CD14-positive monocyte (primary cell): ENCODE measurements at regions not wholly inside any gene's neighbourhood (a gene's known extent, or its start where the extent isn't known, plus 50 kb on each side); places are given as distances from the start of the nearest gene placed in this dataset.

Experiments
- DNase-seq, 3 donors: peaks; one replicate each; pipeline ENCODE4 v3.0.0-alpha.2; 2011 to 2022
- H2AFZ ChIP-seq: 2 replicates; pipeline ENCODE4 v1.6.0; 2012; ENCODE audit warnings: mild to moderate bottlenecking, low read depth, low read length, inconsistent platforms; ENCODE audit not compliant: insufficient read depth, poor library complexity, severe bottlenecking
- H3K27ac ChIP-seq, 2 donors: 1 replicate in 1 of 2; 2 replicates in 1 of 2; pipeline ENCODE4 v1.5.1; 2012 to 2013; ENCODE audit warnings: low read length in 2 of 2, control low read depth in 1 of 2, inconsistent platforms in 1 of 2, low read depth in 1 of 2, mild to moderate bottlenecking in 1 of 2
- H3K27me3 ChIP-seq, 2 donors: one replicate each; pipeline versions ENCODE4 v1.6.0 to v1.6.1; 2011 to 2013; ENCODE audit warnings: low read length in 2 of 2; ENCODE audit not compliant: control insufficient read depth in 2 of 2, insufficient read depth in 2 of 2
- H3K36me3 ChIP-seq, 2 donors: replicated peaks in 1 of 2; 1 replicate in 1 of 2; 2 replicates in 1 of 2; pipeline versions ENCODE4 v1.5.1 to v1.6.1; 2012 to 2013; ENCODE audit warnings: low read length in 2 of 2, control low read depth in 1 of 2, inconsistent platforms in 1 of 2, mild to moderate bottlenecking in 1 of 2; ENCODE audit not compliant: insufficient read depth in 2 of 2, control insufficient read depth in 1 of 2
- H3K4me1 ChIP-seq, 2 donors: 1 replicate in 1 of 2; 2 replicates in 1 of 2; pipeline versions ENCODE4 v1.5.1 to v1.6.1; 2012 to 2013; ENCODE audit warnings: low read length in 2 of 2, control low read depth in 1 of 2, inconsistent platforms in 1 of 2, mild to moderate bottlenecking in 1 of 2, moderate library complexity in 1 of 2; ENCODE audit not compliant: insufficient read depth in 2 of 2, control insufficient read depth in 1 of 2
- H3K4me2 ChIP-seq: replicated peaks from 2 replicates; pipeline ENCODE3; 2012; ENCODE audit warnings: low read length, moderate library complexity, mild to moderate bottlenecking; ENCODE audit not compliant: poor library complexity, severe bottlenecking; ENCODE audit errors: extremely low read depth
- H3K4me3 ChIP-seq, 3 experiments: fragments of 200-600 bp in 1 of 3; sonication (generic) in 1 of 3; replicated peaks in 1 of 3; 1 replicate in 2 of 3; 2 replicates in 1 of 3; pipeline ENCODE4 v1.5.1; 2011 to 2013; ENCODE audit warnings: low read length in 3 of 3, mild to moderate bottlenecking in 3 of 3, control low read depth in 2 of 3, low read depth in 2 of 3, inconsistent platforms in 1 of 3, moderate library complexity in 1 of 3
- H3K79me2 ChIP-seq: 2 replicates; pipeline ENCODE4 v1.6.0; 2012; ENCODE audit warnings: mild to moderate bottlenecking, control low read depth, inconsistent platforms, low read length, moderate library complexity; ENCODE audit not compliant: insufficient read depth
- H3K9ac ChIP-seq: 2 replicates; pipeline ENCODE4 v1.6.0; 2017; ENCODE audit warnings: low read length, mild to moderate bottlenecking; ENCODE audit not compliant: insufficient read depth, poor library complexity, severe bottlenecking
- H3K9me3 ChIP-seq, 2 donors: replicated peaks in 1 of 2; 1 replicate in 1 of 2; 2 replicates in 1 of 2; pipeline versions ENCODE4 v1.5.1 to v1.6.1; 2012 to 2013; ENCODE audit warnings: low read length in 2 of 2, control low read depth in 1 of 2; ENCODE audit not compliant: control insufficient read depth in 1 of 2, insufficient read depth in 1 of 2
- H4K20me1 ChIP-seq: 2 replicates; pipeline ENCODE4 v1.6.0; 2012; ENCODE audit warnings: mild to moderate bottlenecking, low read length, control low read depth, moderate library complexity; ENCODE audit not compliant: insufficient read depth
- H3K27ac Mint-ChIP-seq, 7 donors: one replicate each; pipeline ENCODE4 v1.8.0; 2020; ENCODE audit warnings: mild to moderate bottlenecking in 7 of 7, mixed read lengths in 7 of 7, moderate library complexity in 6 of 7, inconsistent platforms in 2 of 7
- H3K27me3 Mint-ChIP-seq, 3 donors: one replicate each; pipeline ENCODE4 v1.8.0; 2021 to 2022; ENCODE audit warnings: low read depth in 3 of 3, mild to moderate bottlenecking in 3 of 3, mixed read lengths in 3 of 3, moderate library complexity in 3 of 3, inconsistent platforms in 1 of 3
- H3K36me3 Mint-ChIP-seq, 2 donors: one replicate each; pipeline ENCODE4 v1.8.0; 2020; ENCODE audit warnings: mixed read lengths in 2 of 2, inconsistent platforms in 1 of 2, mild to moderate bottlenecking in 1 of 2
- H3K4me1 Mint-ChIP-seq: one replicate; pipeline ENCODE4 v1.8.0; 2020; ENCODE audit warnings: mild to moderate bottlenecking, mixed read lengths
- H3K4me3 Mint-ChIP-seq, 2 donors: one replicate each; pipeline ENCODE4 v1.8.0; 2020; ENCODE audit warnings: mild to moderate bottlenecking in 2 of 2, mixed read lengths in 2 of 2, moderate library complexity in 1 of 2
- H3K9me3 Mint-ChIP-seq, 7 donors: one replicate each; pipeline ENCODE4 v1.8.0; 2020 to 2022; ENCODE audit warnings: mixed read lengths in 7 of 7, mild to moderate bottlenecking in 6 of 7, moderate library complexity in 6 of 7, inconsistent platforms in 2 of 7
- CTCF ChIP-seq: fragments of 200-600 bp; IDR thresholded peaks from one replicate; pipeline ENCODE4 v1.8.0; 2022; ENCODE audit warnings: antibody characterized with exemption, mild to moderate bottlenecking
- WGBS: methylation state at CpG from one replicate; pipeline ENCODE4 v1.1.5; 2013; ENCODE audit warnings: missing lambda C conversion rate; ENCODE audit not compliant: insufficient coverage; 5-methylcytosine and 5-hydroxymethylcytosine counted together
- intact Hi-C, 2 donors: fragments of 100-400 bp; cut with micrococcal nuclease; formaldehyde crosslinking; loops; one replicate each; pipeline versions ENCODE4 v1.15.0 to v1.15.1; 2023

DNA sequence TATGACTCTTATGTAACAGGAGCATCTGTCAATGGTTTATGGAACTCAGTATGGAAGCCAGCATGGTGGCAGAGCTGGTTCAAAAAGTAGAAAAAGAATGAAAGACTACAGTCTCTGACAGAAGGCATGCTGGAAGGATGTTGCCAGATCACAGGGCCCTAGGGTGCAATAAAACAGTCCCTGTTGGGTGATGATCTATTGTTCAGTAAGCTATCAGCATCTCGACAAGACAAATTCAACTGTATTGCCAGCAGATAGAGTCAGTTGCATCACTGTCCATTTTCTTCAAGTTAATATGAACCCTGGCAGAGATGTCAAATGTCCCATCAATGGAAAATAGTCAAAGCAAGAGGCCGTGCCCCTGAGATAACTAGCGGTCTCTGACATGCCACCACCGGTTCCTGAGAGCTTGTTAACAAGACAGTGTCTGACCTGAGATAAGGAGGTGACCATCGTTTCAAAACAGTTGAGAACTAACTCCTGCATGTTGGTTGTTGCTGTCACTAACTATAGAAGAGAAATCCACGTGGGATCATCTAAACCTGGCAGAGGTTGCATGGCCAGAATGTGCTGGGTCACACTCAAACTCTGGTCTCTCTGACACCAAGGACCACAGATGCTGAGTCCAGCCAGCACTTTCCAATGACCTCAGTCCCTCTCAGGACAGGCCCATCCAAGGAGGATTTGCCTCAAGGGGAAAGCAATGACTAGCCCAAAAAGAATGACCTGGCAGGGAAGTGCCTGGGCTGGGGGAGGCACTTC, 125.9 kb downstream of the RIPK4 start:
- WGBS = 91% methylated on average over 5 of the region's 6 CpGs
- TF ChIP-seq CTCF = no peak
- Mint-ChIP-seq H3K4me1 (peaks cover 9% of the 10 kb centered on the region), H3K27ac (no peak overlapping the region), H3K27me3 (peaks cover 26 to 35% (median 34%) of the 10 kb centered on the region in 3 donors), H3K4me3 (no peak overlapping the region), H3K36me3 (no peaks in the 10 kb centered on the region), H3K9me3 (peaks cover 0 to 11% (median 5%) of the 10 kb centered on the region in 7 donors)
- peaks cover 0 to 5% of the 10 kb centered on the region in 2 donors for H3K9me3 ChIP-seq
- no peak overlapping the region for H3K9ac ChIP-seq
- H2AFZ ChIP-seq = no peak overlapping the region
- H3K4me2 ChIP-seq = no peak overlapping the region
- H3K36me3 ChIP-seq = no peaks in the 10 kb centered on the region
- no peaks in the 10 kb centered on the region for H3K4me1 ChIP-seq
- intact Hi-C loops = no loop called here
- H3K4me3 ChIP-seq = no peak overlapping the region
- H3K27ac ChIP-seq = no peak overlapping the region
- no peak for DNase-seq
- peaks cover 9 to 17% of the 10 kb centered on the region in 2 donors for H3K27me3 ChIP-seq
- no peaks in the 10 kb centered on the region for H4K20me1 ChIP-seq
- H3K79me2 ChIP-seq = no peaks in the 10 kb centered on the region

- no peak for TF ChIP-seq CTCF
- H3K9ac ChIP-seq = no peak overlapping the region
- H3K36me3 ChIP-seq = no peaks in the 10 kb centered on the region
- intact Hi-C loops = no loop called here
- peaks cover 28 to 37% (median 37%) of the 10 kb centered on the region in 3 donors for H3K27me3 Mint-ChIP-seq
- DNase-seq = no peak
- no peak overlapping the region for H3K27ac ChIP-seq
- no peaks in the 10 kb centered on the region for H3K36me3 Mint-ChIP-seq
- H3K4me1 ChIP-seq = no peaks in the 10 kb centered on the region
- H4K20me1 ChIP-seq = no peaks in the 10 kb centered on the region
- H3K4me3 ChIP-seq = no peak overlapping the region
- H3K4me1 Mint-ChIP-seq = peaks cover 9% of the 10 kb centered on the region
- WGBS = 94% methylated on average over 5 of the region's 5 CpGs
- H3K27ac Mint-ChIP-seq = no peak overlapping the region
- peaks cover 9 to 17% of the 10 kb centered on the region in 2 donors for H3K27me3 ChIP-seq
- H3K4me2 ChIP-seq = no peak overlapping the region
- H3K4me3 Mint-ChIP-seq = no peak overlapping the region
- peaks cover 3 to 11% (median 5%) of the 10 kb centered on the region in 7 donors for H3K9me3 Mint-ChIP-seq
- H3K9me3 ChIP-seq = peaks cover 0 to 5% of the 10 kb centered on the region in 2 donors
- no peaks in the 10 kb centered on the region for H3K79me2 ChIP-seq
- H2AFZ ChIP-seq = no peak overlapping the region
Observed at GRCh38 chr21:41639766-41640165, 127.1 kb downstream of the RIPK4 start.
